PC-9 (cell line): ENCODE measurements at regions not wholly inside any gene's neighbourhood (a gene's known extent, or its start where the extent isn't known, plus 50 kb on each side); places are given as distances from the start of the nearest gene placed in this dataset.

Source experiments
- BruUV-seq: library from RNA; stranded (reverse); fragments of 400-500 nt; replicated peaks from 2 replicates; lab custom pipeline; 2021; lab: Mats Ljungman, UMichigan
- CTCF ChIA-PET: fragments of 300-600 bp; sonication (Branson Sonifier 250); formaldehyde crosslinking; loops from one replicate; lab custom pipeline; 2022; ENCODE audit warnings: antibody characterized with exemption; lab: Charles Lee
- POLR2A ChIA-PET: fragments of 300-600 bp; sonication (Branson Sonifier 250); formaldehyde crosslinking; loops from one replicate; lab custom pipeline; 2022; ENCODE audit warnings: antibody characterized with exemption; ENCODE audit not compliant: unreplicated experiment; lab: Charles Lee
- DNase-seq, 2 experiments: peaks; one replicate each; pipeline versions ENCODE4 v3.0.0 to v3.0.0-alpha.2; 2015 to 2022; ENCODE audit warnings: mixed read lengths in 1 of 2
- H2AFZ ChIP-seq: fragments of 200-600 bp; sonication (generic); 2 replicates; pipeline ENCODE4 v1.8.1; 2017; ENCODE audit warnings: antibody characterized with exemption
- H3F3A ChIP-seq: fragments of 200-600 bp; sonication (generic); 2 replicates; pipeline ENCODE4 v1.8.1; 2017; ENCODE audit warnings: antibody characterized with exemption, mild to moderate bottlenecking, low read depth; ENCODE audit not compliant: insufficient read depth
- H3K27ac ChIP-seq: fragments of 200-600 bp; sonication (generic); 2 replicates; pipeline ENCODE4 v1.6.1; 2016; ENCODE audit warnings: mixed run types
- H3K27me3 ChIP-seq: fragments of 200-600 bp; sonication (generic); 2 replicates; pipeline ENCODE4 v1.6.1; 2016; ENCODE audit warnings: low read depth, mixed run types; ENCODE audit not compliant: insufficient read depth
- H3K36me3 ChIP-seq: fragments of 200-600 bp; sonication (generic); 2 replicates; pipeline ENCODE4 v1.6.1; 2016; ENCODE audit warnings: low read depth, mixed run types
- H3K4me1 ChIP-seq: fragments of 200-600 bp; sonication (generic); replicated peaks from 2 replicates; pipeline ENCODE4 v1.6.1; 2016; ENCODE audit warnings: mixed run types; ENCODE audit not compliant: insufficient read depth
- H3K4me2 ChIP-seq: fragments of 200-600 bp; sonication (generic); 2 replicates; pipeline ENCODE4 v1.6.1; 2017; ENCODE audit warnings: mixed run types
- H3K4me3 ChIP-seq: fragments of 200-600 bp; sonication (generic); 2 replicates; pipeline ENCODE4 v1.6.1; 2016; ENCODE audit warnings: mixed run types
- H3K79me2 ChIP-seq: fragments of 200-600 bp; sonication (generic); 2 replicates; pipeline ENCODE4 v1.6.1; 2017; ENCODE audit warnings: low read depth, mixed run types
- H3K9me2 ChIP-seq: fragments of 200-600 bp; sonication (generic); 2 replicates; pipeline ENCODE4 v1.8.1; 2017; ENCODE audit warnings: mild to moderate bottlenecking; ENCODE audit not compliant: insufficient read depth
- H3K9me3 ChIP-seq: fragments of 200-600 bp; sonication (generic); 2 replicates; pipeline ENCODE4 v1.8.1; 2016; ENCODE audit warnings: low read depth; ENCODE audit not compliant: insufficient read depth
- H4K20me1 ChIP-seq: fragments of 200-600 bp; sonication (generic); 2 replicates; pipeline ENCODE4 v1.8.1; 2017; ENCODE audit not compliant: insufficient read depth
- EZH2 ChIP-seq: fragments of 200-600 bp; sonication (generic); IDR thresholded peaks from 2 replicates; pipeline ENCODE4 v1.8.0; 2017; ENCODE audit warnings: antibody characterized with exemption, low read depth
- intact Hi-C: fragments of 100-400 bp; cut with micrococcal nuclease; formaldehyde crosslinking; loops from one replicate; pipeline ENCODE4 v1.10.0; 2022; ENCODE audit not compliant: unreplicated experiment
- TF ChIP-seq, protein P1 (sequence below): fragments of 200-600 bp; sonication (generic); conservative IDR thresholded peaks from 2 replicates; pipeline ENCODE4 v1.6.1; 2017; ENCODE audit warnings: mixed run types, antibody characterized with exemption, mild to moderate bottlenecking, moderate library complexity

DNA sequence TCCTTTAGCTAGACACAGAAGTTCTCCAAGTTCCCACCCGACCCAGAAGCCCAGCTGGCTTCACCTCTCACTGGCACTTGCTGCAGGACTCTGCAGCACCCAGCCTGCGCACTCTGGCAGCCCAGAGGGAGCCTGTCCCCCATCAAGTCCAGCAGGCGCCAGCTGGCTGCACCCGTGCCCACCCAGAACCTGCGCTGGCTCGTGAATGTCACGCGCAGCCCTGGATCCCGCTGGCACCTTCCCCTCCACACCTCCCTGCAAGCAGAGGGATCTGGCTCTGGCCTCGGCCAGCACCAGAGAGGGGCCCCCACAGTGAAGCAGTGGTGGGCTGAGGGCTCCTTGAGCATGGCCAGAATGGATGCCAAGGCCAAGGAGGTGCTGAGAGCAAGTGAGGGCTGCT lies 187.6 kb upstream of the HAND2 start:
- TF ChIP-seq, protein P1, sequence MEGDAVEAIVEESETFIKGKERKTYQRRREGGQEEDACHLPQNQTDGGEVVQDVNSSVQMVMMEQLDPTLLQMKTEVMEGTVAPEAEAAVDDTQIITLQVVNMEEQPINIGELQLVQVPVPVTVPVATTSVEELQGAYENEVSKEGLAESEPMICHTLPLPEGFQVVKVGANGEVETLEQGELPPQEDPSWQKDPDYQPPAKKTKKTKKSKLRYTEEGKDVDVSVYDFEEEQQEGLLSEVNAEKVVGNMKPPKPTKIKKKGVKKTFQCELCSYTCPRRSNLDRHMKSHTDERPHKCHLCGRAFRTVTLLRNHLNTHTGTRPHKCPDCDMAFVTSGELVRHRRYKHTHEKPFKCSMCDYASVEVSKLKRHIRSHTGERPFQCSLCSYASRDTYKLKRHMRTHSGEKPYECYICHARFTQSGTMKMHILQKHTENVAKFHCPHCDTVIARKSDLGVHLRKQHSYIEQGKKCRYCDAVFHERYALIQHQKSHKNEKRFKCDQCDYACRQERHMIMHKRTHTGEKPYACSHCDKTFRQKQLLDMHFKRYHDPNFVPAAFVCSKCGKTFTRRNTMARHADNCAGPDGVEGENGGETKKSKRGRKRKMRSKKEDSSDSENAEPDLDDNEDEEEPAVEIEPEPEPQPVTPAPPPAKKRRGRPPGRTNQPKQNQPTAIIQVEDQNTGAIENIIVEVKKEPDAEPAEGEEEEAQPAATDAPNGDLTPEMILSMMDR, result no peak
- no peak for TF ChIP-seq EZH2
- H3K9me3 ChIP-seq, result no peaks in the 10 kb centered on the region
- H4K20me1 ChIP-seq, result no peaks in the 10 kb centered on the region; the same call in 1 of the 2 replicates
- H3K79me2 ChIP-seq, result no peaks in the 10 kb centered on the region
- POLR2A ChIA-PET, result no interaction called here
- BruUV-seq, result no TSS peak
- no peak overlapping the region for H2AFZ ChIP-seq
- no peak overlapping the region for H3K4me2 ChIP-seq
- intact Hi-C loops, result no loop called here
- no peak for DNase-seq
- H3K36me3 ChIP-seq, result no peaks in the 10 kb centered on the region
- no peaks in the 10 kb centered on the region for H3K27me3 ChIP-seq
- no peak overlapping the region for H3K27ac ChIP-seq
- H3K4me3 ChIP-seq, result no peak overlapping the region
- no peaks in the 10 kb centered on the region for H3K9me2 ChIP-seq
- no peaks in the 10 kb centered on the region for H3K4me1 ChIP-seq
- CTCF ChIA-PET, result no interaction called here
- H3F3A ChIP-seq, result no peaks in the 10 kb centered on the region

DNA sequence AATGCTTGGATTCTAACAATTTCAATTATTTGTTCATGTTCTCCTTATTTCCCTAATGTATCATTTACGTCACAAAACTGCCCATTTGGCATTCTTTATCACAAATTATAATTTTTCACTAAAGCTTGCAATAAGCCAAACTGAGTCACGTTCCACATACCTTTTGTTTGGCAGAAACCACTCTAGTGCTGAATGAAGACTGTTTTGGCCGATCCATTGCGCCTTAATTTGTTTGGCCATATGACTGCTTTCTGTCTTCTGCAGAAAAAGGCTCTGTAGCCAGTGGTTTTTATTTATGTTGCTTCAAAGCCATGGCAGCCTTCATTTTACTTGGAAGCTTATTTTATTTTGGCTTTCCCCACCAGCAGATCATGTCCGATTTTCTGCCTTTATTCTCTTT lies 184.4 kb upstream of the HAND2 start:
- no peaks in the 10 kb centered on the region for H3K9me2 ChIP-seq
- H2AFZ ChIP-seq, result no peak overlapping the region
- H3K4me2 ChIP-seq, result no peak overlapping the region
- H3K27me3 ChIP-seq, result no peaks in the 10 kb centered on the region
- H4K20me1 ChIP-seq, result no peaks in the 10 kb centered on the region; the same call in 1 of the 2 replicates
- no peak for DNase-seq
- no peak overlapping the region for H3K27ac ChIP-seq
- no peaks in the 10 kb centered on the region for H3F3A ChIP-seq
- H3K9me3 ChIP-seq, result no peaks in the 10 kb centered on the region
- H3K36me3 ChIP-seq, result no peaks in the 10 kb centered on the region
- CTCF ChIA-PET, result no interaction called here
- TF ChIP-seq EZH2, result no peak
- POLR2A ChIA-PET, result no interaction called here
- no peaks in the 10 kb centered on the region for H3K4me1 ChIP-seq
- H3K79me2 ChIP-seq, result no peaks in the 10 kb centered on the region
- intact Hi-C loops, result no loop called here
- no peak overlapping the region for H3K4me3 ChIP-seq
- BruUV-seq, result no TSS peak

DNA sequence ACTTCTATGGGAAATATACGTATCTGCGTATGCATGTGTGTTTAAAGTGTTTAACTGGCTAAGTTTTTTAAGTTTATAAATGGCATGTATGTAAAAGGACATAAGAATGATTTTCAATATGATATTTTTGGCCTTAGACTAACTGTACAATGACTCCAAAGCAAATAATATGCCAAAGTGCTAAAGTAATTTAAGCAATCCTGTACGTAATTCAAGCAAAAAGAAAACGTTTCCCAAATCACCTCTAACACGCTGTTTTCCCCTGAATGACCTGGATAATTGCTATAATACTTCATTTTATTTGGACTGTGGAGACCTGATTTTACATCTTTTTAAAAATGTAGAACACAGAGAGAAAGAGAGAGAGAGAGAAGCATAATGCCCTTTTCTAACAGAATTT lies 183.0 kb upstream of the HAND2 start:
- intact Hi-C loops, result no loop called here
- Histone ChIP-seq H4K20me1 (no peaks in the 10 kb centered on the region; the same call in 1 of the 2 replicates), H3K9me2 (no peaks in the 10 kb centered on the region), H3K9me3 (no peaks in the 10 kb centered on the region), H3K79me2 (no peaks in the 10 kb centered on the region), H3K27ac (no peak overlapping the region), H3K27me3 (no peaks in the 10 kb centered on the region), H3K4me1 (no peaks in the 10 kb centered on the region), H3F3A (no peaks in the 10 kb centered on the region), H3K4me2 (no peak overlapping the region), H2AFZ (no peak overlapping the region), H3K36me3 (no peaks in the 10 kb centered on the region), H3K4me3 (no peak overlapping the region)
- DNase-seq, result no peak
- ChIA-PET CTCF (no interaction called here), POLR2A (no interaction called here)
- no TSS peak for BruUV-seq
- TF ChIP-seq EZH2, result no peak
- TF ChIP-seq, protein P1, result no peak
